OCI-LY7 (cell line): ENCODE measurements at regions not wholly inside any gene's neighbourhood (a gene's known extent, or its start where the extent isn't known, plus 50 kb on each side); places are given as distances from the start of the nearest gene placed in this dataset.

Experiments used
- BruUV-seq: library from RNA; stranded (reverse); fragments of 400-500 nt; replicated peaks from 2 replicates; lab custom pipeline; 2021; lab: Mats Ljungman, UMichigan
- CTCF ChIA-PET: fragments of 300-600 bp; sonication (Branson Sonifier 250); formaldehyde crosslinking; loops from one replicate; lab custom pipeline; 2022; ENCODE audit warnings: antibody characterized with exemption; ENCODE audit not compliant: unreplicated experiment; lab: Charles Lee
- POLR2A ChIA-PET: fragments of 300-600 bp; sonication (Branson Sonifier 250); formaldehyde crosslinking; loops from one replicate; lab custom pipeline; 2022; ENCODE audit warnings: antibody characterized with exemption; lab: Charles Lee
- DNase-seq: peaks from one replicate; pipeline ENCODE4 v3.0.0-alpha.2; 2015; ENCODE audit warnings: low spot score
- H2AFZ ChIP-seq: fragments of 200-600 bp; sonication (generic), shearing (Covaris generic); 2 replicates; pipeline ENCODE4 v1.6.1; 2014; ENCODE audit warnings: mild to moderate bottlenecking, antibody characterized with exemption, low read length, moderate library complexity
- H3K27ac ChIP-seq: fragments of 200-600 bp; sonication (generic); 2 replicates; pipeline ENCODE4 v1.5.1; 2014; ENCODE audit warnings: mixed run types, low read depth, mild to moderate bottlenecking, moderate library complexity, low read length, inconsistent platforms; ENCODE audit not compliant: poor library complexity, severe bottlenecking
- H3K36me3 ChIP-seq: fragments of 200-600 bp; sonication (generic); 2 replicates; pipeline ENCODE4 v1.6.1; 2014; ENCODE audit warnings: mild to moderate bottlenecking, antibody characterized with exemption, low read length, moderate library complexity, mixed read lengths; ENCODE audit not compliant: insufficient read depth
- H3K4me1 ChIP-seq: fragments of 200-600 bp; sonication (generic); 2 replicates; pipeline ENCODE4 v1.5.1; 2014; ENCODE audit warnings: mild to moderate bottlenecking, low read length; ENCODE audit not compliant: insufficient read depth, poor library complexity, severe bottlenecking
- H3K4me2 ChIP-seq: fragments of 200-600 bp; sonication (generic); 2 replicates; pipeline ENCODE4 v1.6.1; 2014; ENCODE audit warnings: mild to moderate bottlenecking, low read length
- H3K4me3 ChIP-seq: fragments of 200-600 bp; sonication (generic); 2 replicates; pipeline ENCODE4 v1.5.1; 2014; ENCODE audit warnings: mild to moderate bottlenecking, low read depth, low read length; ENCODE audit not compliant: poor library complexity, severe bottlenecking
- H3K79me2 ChIP-seq: fragments of 200-600 bp; sonication (generic); 2 replicates; pipeline ENCODE4 v1.6.1; 2016; ENCODE audit warnings: low read depth, mild to moderate bottlenecking, low read length, moderate library complexity, mixed read lengths; ENCODE audit not compliant: insufficient read depth
- H3K9me2 ChIP-seq: fragments of 200-600 bp; sonication (generic); 2 replicates; pipeline ENCODE4 v1.6.1; 2016; ENCODE audit warnings: mild to moderate bottlenecking, low read length, mixed read lengths; ENCODE audit not compliant: insufficient read depth
- H3K9me3 ChIP-seq: fragments of 200-600 bp; sonication (generic); 2 replicates; pipeline ENCODE4 v1.6.1; 2014; ENCODE audit warnings: mild to moderate bottlenecking, mixed run types, low read length, mixed read lengths
- H4K20me1 ChIP-seq: fragments of 200-600 bp; sonication (generic); 2 replicates; pipeline ENCODE4 v1.6.1; 2014; ENCODE audit warnings: mild to moderate bottlenecking, antibody characterized with exemption, low read length, moderate library complexity, mixed read lengths; ENCODE audit not compliant: insufficient read depth
- CTCF ChIP-seq: fragments of 200-600 bp; sonication (generic); conservative IDR thresholded peaks from 2 replicates; pipeline ENCODE4 v1.5.1; 2014; ENCODE audit warnings: mild to moderate bottlenecking, antibody characterized with exemption, low read length, moderate library complexity, mixed read lengths
- EZH2phosphoT487 ChIP-seq: fragments of 200-600 bp; sonication (generic); IDR thresholded peaks from 2 replicates; pipeline ENCODE4 v1.6.1; 2018; ENCODE audit warnings: low read depth, borderline replicate concordance, mild to moderate bottlenecking, mixed run types, antibody characterized with exemption, low read length, moderate library complexity, mixed read lengths
- intact Hi-C: fragments of 100-400 bp; cut with micrococcal nuclease; formaldehyde crosslinking; loops from one replicate; pipeline ENCODE4 v1.10.0; 2022; ENCODE audit not compliant: unreplicated experiment

GRCh38 chr2:64212801-64213321 lies 68.6 kb upstream of the PELI1 start:
- peak overlapping the region; percentile 59 for H3K4me3 ChIP-seq
- H4K20me1 ChIP-seq, result no peaks in the 10 kb centered on the region
- H3K4me1 ChIP-seq, result peaks cover 58% of the 10 kb centered on the region
- DNase-seq, result peak; percentile 29
- intact Hi-C loops, result loop anchor here (5.0 kb wide), 1 partner anchor 114 kb away; no protein-coding TSS in a partner anchor
- no peaks in the 10 kb centered on the region for H3K9me2 ChIP-seq
- peak overlapping the region; percentile 75 for H3K4me2 ChIP-seq
- BruUV-seq, result no TSS peak
- H3K79me2 ChIP-seq, result no peaks in the 10 kb centered on the region; the same call in 1 of the 2 replicates
- TF ChIP-seq EZH2phosphoT487, result no peak
- no peak for TF ChIP-seq CTCF
- ChIA-PET CTCF (no interaction called here), POLR2A (interaction anchor here (0.5 to 3.0 kb wide), 6 partner anchors 10 to 196 kb away, joined by 3 to 17 read pairs (median 4); no protein-coding TSS in a partner anchor)
- peak overlapping the region; percentile 94 for H2AFZ ChIP-seq
- H3K36me3 ChIP-seq, result no peaks in the 10 kb centered on the region
- no peaks in the 10 kb centered on the region for H3K9me3 ChIP-seq
- H3K27ac ChIP-seq, result peak overlapping the region; percentile 96

GRCh38 chr2:64213532-64214275 lies 69.5 kb upstream of the PELI1 start:
- Histone ChIP-seq H3K9me2 (no peaks in the 10 kb centered on the region), H3K27ac (peak overlapping the region; percentile 96), H3K9me3 (no peaks in the 10 kb centered on the region), H3K4me1 (peaks cover 58% of the 10 kb centered on the region), H3K36me3 (no peaks in the 10 kb centered on the region), H4K20me1 (no peaks in the 10 kb centered on the region), H2AFZ (peak overlapping the region; percentile 94; the same call in 1 of the 2 replicates), H3K79me2 (no peaks in the 10 kb centered on the region; the same call in 1 of the 2 replicates), H3K4me3 (peak overlapping the region; percentile 59), H3K4me2 (peak overlapping the region; percentile 75)
- ChIA-PET CTCF (interaction anchor here (1.0 kb wide), 1 partner anchor 10 kb away, joined by 5 read pairs; no protein-coding TSS in a partner anchor), POLR2A (interaction anchor here (0.7 to 3.0 kb wide), 8 partner anchors 10 to 114 kb away, joined by 3 to 38 read pairs (median 6); no protein-coding TSS in a partner anchor)
- peak; percentile 33; the same call in 1 of the 2 replicates for TF ChIP-seq CTCF
- no peak for TF ChIP-seq EZH2phosphoT487
- peak; percentile 74 for DNase-seq
- intact Hi-C loops, result loop anchor here (2.0 to 5.0 kb wide), 4 partner anchors 69 to 161 kb away; partner anchors contain the start of gene PELI1
- BruUV-seq, result TSS peak; percentile 98
